ENCODE measurements at regions not wholly inside any gene's neighbourhood (a gene's known extent, or its start where the extent isn't known, plus 50 kb on each side); places are given as distances from the start of the nearest gene placed in this dataset.

DNA sequence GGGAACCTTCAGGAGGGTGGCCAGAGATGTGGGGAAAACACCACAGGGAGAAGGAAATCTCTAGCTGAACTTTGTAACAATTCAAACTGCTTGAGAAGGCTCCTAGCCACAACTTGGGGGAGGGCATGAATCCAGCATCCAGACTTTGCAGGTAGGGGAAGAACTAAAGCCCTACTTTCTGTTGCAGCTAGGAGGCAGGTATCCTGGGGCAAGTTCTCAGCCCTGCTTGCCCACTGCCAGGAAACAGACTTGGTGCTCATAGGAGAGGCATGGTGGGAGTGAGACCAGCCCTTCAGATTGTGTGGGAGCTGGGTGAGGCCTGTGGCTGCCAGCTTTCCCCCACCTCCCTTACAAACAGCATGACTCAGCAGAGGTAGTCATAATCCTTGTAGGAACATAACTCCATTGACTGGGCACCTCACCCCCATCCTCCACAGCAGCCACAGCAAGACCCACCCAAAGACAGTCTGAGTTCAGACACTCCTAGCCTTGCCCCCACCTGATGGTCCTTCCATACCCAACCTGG is 209.5 kb upstream of the CPEB2 start:
- Histone ChIP-seq H3K9me3 (ENCODE audit: control insufficient read depth, insufficient read depth, low read depth, low read length) (no peaks in the 10 kb centered on the region), H3K4me3 (ENCODE audit: low read depth, low read length) (no peak overlapping the region), H3K36me3 (ENCODE audit: control insufficient read depth in 2 of 2, insufficient read depth in 1 of 2, low read length in 2 of 2) (no peaks in the 10 kb centered on the region), H3K4me1 (ENCODE audit: control insufficient read depth, insufficient read depth, low read length) (no peaks in the 10 kb centered on the region), H3K27ac (ENCODE audit: extremely low read depth, low read depth, low read length) (no peak overlapping the region)
- no peak for TF ChIP-seq ZNF843 (tag by site-specific recombination; IDR thresholded peaks at IDR 0.05)
- TF ChIP-seq ZFP37 (tag by site-specific recombination; IDR thresholded peaks at IDR 0.05) = no peak
- TF ChIP-seq ZNF155 (tag by site-specific recombination; IDR thresholded peaks at IDR 0.05) = no peak
- TF ChIP-seq ZNF404 (tag by site-specific recombination; IDR thresholded peaks at IDR 0.05) = no peak
- no peak for TF ChIP-seq REST (tag by site-specific recombination; IDR thresholded peaks at IDR 0.05)
- TF ChIP-seq TSHZ1 (tag by site-specific recombination; IDR thresholded peaks at IDR 0.05; ENCODE audit: borderline replicate concordance) = no peak
- TF ChIP-seq GLI2 (tag by site-specific recombination; IDR thresholded peaks at IDR 0.05; ENCODE audit: borderline replicate concordance, low read depth) = no peak
- TF ChIP-seq ZNF639 (tag by site-specific recombination; IDR thresholded peaks at IDR 0.05) = no peak
- no peak for TF ChIP-seq PBX3 (CRISPR knock-in tag; IDR thresholded peaks at IDR 0.05)
- TF ChIP-seq OSR2 (tag by site-specific recombination; IDR thresholded peaks at IDR 0.05) = no peak
- TF ChIP-seq, protein P1, sequence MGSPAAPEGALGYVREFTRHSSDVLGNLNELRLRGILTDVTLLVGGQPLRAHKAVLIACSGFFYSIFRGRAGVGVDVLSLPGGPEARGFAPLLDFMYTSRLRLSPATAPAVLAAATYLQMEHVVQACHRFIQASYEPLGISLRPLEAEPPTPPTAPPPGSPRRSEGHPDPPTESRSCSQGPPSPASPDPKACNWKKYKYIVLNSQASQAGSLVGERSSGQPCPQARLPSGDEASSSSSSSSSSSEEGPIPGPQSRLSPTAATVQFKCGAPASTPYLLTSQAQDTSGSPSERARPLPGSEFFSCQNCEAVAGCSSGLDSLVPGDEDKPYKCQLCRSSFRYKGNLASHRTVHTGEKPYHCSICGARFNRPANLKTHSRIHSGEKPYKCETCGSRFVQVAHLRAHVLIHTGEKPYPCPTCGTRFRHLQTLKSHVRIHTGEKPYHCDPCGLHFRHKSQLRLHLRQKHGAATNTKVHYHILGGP (tag by site-specific recombination; IDR thresholded peaks at IDR 0.05) = no peak
- TF ChIP-seq ZNF488 (tag by site-specific recombination; IDR thresholded peaks at IDR 0.05) = no peak
- no peak for TF ChIP-seq ZNF510 (tag by site-specific recombination; IDR thresholded peaks at IDR 0.05; ENCODE audit: insufficient replicate concordance)
- no peak for TF ChIP-seq ZNF521 (tag by site-specific recombination; IDR thresholded peaks at IDR 0.05)
- TF ChIP-seq KLF10 (tag by site-specific recombination; IDR thresholded peaks at IDR 0.05) = no peak
- TF ChIP-seq KLF16 (tag by site-specific recombination; IDR thresholded peaks at IDR 0.05) = no peak
- no peak for TF ChIP-seq HOXA7 (CRISPR knock-in tag; IDR thresholded peaks at IDR 0.05; ENCODE audit: borderline replicate concordance)
- ChIA-PET POLR2A (no interaction called here), CTCF (no interaction called here)

Measured in HEK293 (cell line).